Thyroid gland (tissue), 4 donors: ENCODE measurements at regions not wholly inside any gene's neighbourhood (a gene's known extent, or its start where the extent isn't known, plus 50 kb on each side); places are given as distances from the start of the nearest gene placed in this dataset. TPM values are rescaled to one million over a fixed set of nuclear protein-coding genes. Genes with fewer than 3 reads are reported as not detected.

Experiments
- DNase-seq, 2 donors: peaks; one replicate each; pipeline ENCODE4 v3.0.0-alpha.2; 2019
- H3K27ac ChIP-seq, 3 donors: fragments of 200-600 bp; sonication (generic); 1 replicate in 2 of 3; 2 replicates in 1 of 3; pipeline ENCODE4 v1.5.1; 2016 to 2019; ENCODE audit warnings: mild to moderate bottlenecking in 1 of 3, moderate library complexity in 1 of 3
- H3K27me3 ChIP-seq: fragments of 200-600 bp; sonication (generic); one replicate; pipeline ENCODE4 v1.5.1; 2019
- H3K36me3 ChIP-seq, 2 donors: fragments of 200-600 bp; sonication (generic); one replicate each; pipeline ENCODE4 v1.5.1; 2016 to 2019
- H3K4me1 ChIP-seq, 2 donors: fragments of 200-600 bp; sonication (generic); one replicate each; pipeline ENCODE4 v1.5.1; 2017 to 2019
- H3K4me3 ChIP-seq, 3 donors: fragments of 200-600 bp; sonication (generic); replicated peaks in 1 of 3; 1 replicate in 2 of 3; 2 replicates in 1 of 3; pipeline ENCODE4 v1.5.1; 2016; ENCODE audit warnings: mild to moderate bottlenecking in 1 of 3
- H3K9me3 ChIP-seq: fragments of 200-600 bp; sonication (generic); one replicate; pipeline ENCODE4 v1.5.1; 2017
- CTCF ChIP-seq, 6 experiments: fragments of 200-600 bp in 3 of 6; fragments of 450-650 bp in 3 of 6; sonication (generic) in 3 of 6; IDR thresholded peaks; one replicate each; pipeline ENCODE4 v1.5.1; 2016 to 2019; ENCODE audit warnings: antibody characterized with exemption in 6 of 6, mild to moderate bottlenecking in 2 of 6, inconsistent platforms in 1 of 6, moderate library complexity in 1 of 6
- POLR2A ChIP-seq, 2 donors: fragments of 450-650 bp; IDR thresholded peaks; one replicate each; pipeline ENCODE4 v1.6.1; 2017; ENCODE audit warnings: antibody characterized with exemption in 2 of 2, mild to moderate bottlenecking in 2 of 2, moderate library complexity in 1 of 2
- WGBS, 2 donors: methylation state at CpG; one replicate each; pipeline ENCODE4 v1.1.5; 2017; 5-methylcytosine and 5-hydroxymethylcytosine counted together
- intact Hi-C: fragments of 100-400 bp; cut with DNase I; formaldehyde crosslinking; loops from one replicate; pipeline ENCODE4 v1.15.1; 2023
- small RNA-seq: library from RNA; depleted of rRNA; stranded (forward); fragments of <200 nt; gene quantifications from one replicate; pipeline ENCODE3, GENCODE V24; 2016

GRCh38 chr10:43701295-43701694 is 52.6 kb upstream of the ZNF32 start:
- no peaks in the 10 kb centered on the region for H3K27me3 ChIP-seq
- 93 to 96% methylated on average over 7 of the region's 7 CpGs for WGBS, 2 donors
- no peaks in the 10 kb centered on the region for H3K4me1 ChIP-seq
- no peak overlapping the region for H3K4me3 ChIP-seq
- H3K9me3 ChIP-seq = no peaks in the 10 kb centered on the region
- no peaks in the 10 kb centered on the region for H3K36me3 ChIP-seq
- no peak overlapping the region for H3K27ac ChIP-seq
- TF ChIP-seq CTCF (IDR thresholded peaks at IDR 0.05) (no peak), POLR2A (IDR thresholded peaks at IDR 0.05) (no peak)
- DNase-seq = no peak
- intact Hi-C loops = no loop called here

- 48% methylated on average over 4 of the region's 4 CpGs for WGBS, 2 donors
- H3K4me1 ChIP-seq = no peaks in the 10 kb centered on the region
- H3K27ac ChIP-seq = no peak overlapping the region
- TF ChIP-seq POLR2A (IDR thresholded peaks at IDR 0.05) (no peak), CTCF (IDR thresholded peaks at IDR 0.05) (no peak)
- intact Hi-C loops = no loop called here
- H3K27me3 ChIP-seq = no peaks in the 10 kb centered on the region
- H3K9me3 ChIP-seq = no peaks in the 10 kb centered on the region
- no peaks in the 10 kb centered on the region for H3K36me3 ChIP-seq
- DNase-seq = no peak
- no peak overlapping the region for H3K4me3 ChIP-seq
These were observed 51.6 kb upstream of the ZNF32 start for GRCh38 chr10:43700306-43700705.

GRCh38 chr10:43699516-43699915 is 50.8 kb upstream of the ZNF32 start:
- Histone ChIP-seq H3K27me3 (no peaks in the 10 kb centered on the region), H3K36me3 (no peaks in the 10 kb centered on the region), H3K9me3 (no peaks in the 10 kb centered on the region), H3K27ac (no peak overlapping the region), H3K4me1 (no peaks in the 10 kb centered on the region), H3K4me3 (no peak overlapping the region)
- intact Hi-C loops = no loop called here
- WGBS, 2 donors = 75 to 90% methylated on average over 2 of the region's 2 CpGs
- DNase-seq = no peak
- TF ChIP-seq CTCF (IDR thresholded peaks at IDR 0.05) (no peak), POLR2A (IDR thresholded peaks at IDR 0.05) (no peak)

Small RNAs in the stretch of these regions (small RNA-seq; reads per million reads assigned to genes)
- gene UQCRHP3 = not detected
